ENCODE measurements at regions not wholly inside any gene's neighbourhood (a gene's known extent, or its start where the extent isn't known, plus 50 kb on each side); places are given as distances from the start of the nearest gene placed in this dataset.

GRCh38 chr2:154577390-154577789, 121.1 kb upstream of the KCNJ3 start:
- TF ChIP-seq, protein P1, sequence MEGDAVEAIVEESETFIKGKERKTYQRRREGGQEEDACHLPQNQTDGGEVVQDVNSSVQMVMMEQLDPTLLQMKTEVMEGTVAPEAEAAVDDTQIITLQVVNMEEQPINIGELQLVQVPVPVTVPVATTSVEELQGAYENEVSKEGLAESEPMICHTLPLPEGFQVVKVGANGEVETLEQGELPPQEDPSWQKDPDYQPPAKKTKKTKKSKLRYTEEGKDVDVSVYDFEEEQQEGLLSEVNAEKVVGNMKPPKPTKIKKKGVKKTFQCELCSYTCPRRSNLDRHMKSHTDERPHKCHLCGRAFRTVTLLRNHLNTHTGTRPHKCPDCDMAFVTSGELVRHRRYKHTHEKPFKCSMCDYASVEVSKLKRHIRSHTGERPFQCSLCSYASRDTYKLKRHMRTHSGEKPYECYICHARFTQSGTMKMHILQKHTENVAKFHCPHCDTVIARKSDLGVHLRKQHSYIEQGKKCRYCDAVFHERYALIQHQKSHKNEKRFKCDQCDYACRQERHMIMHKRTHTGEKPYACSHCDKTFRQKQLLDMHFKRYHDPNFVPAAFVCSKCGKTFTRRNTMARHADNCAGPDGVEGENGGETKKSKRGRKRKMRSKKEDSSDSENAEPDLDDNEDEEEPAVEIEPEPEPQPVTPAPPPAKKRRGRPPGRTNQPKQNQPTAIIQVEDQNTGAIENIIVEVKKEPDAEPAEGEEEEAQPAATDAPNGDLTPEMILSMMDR (IDR thresholded peaks at IDR 0.05), result no peak
- TF ChIP-seq POLR2A (IDR thresholded peaks at IDR 0.05), result no peak
